ENCODE measurements at regions not wholly inside any gene's neighbourhood (a gene's known extent, or its start where the extent isn't known, plus 50 kb on each side); places are given as distances from the start of the nearest gene placed in this dataset.

GRCh38 chr1:200333329-200333728, 76.5 kb downstream of the ZNF281 start (continued):
- TF ChIP-seq PRDM4 (CRISPR knock-in tag; IDR thresholded peaks at IDR 0.05; ENCODE audit: borderline replicate concordance) (no peak), ZBTB25 (CRISPR knock-in tag; IDR thresholded peaks at IDR 0.05) (no peak), MTERF4 (CRISPR knock-in tag; IDR thresholded peaks at IDR 0.05) (no peak), SRSF1 (optimal IDR thresholded peaks at IDR 0.05; ENCODE audit: low read depth, low read length) (no peak), NONO (IDR thresholded peaks at IDR 0.05) (no peak), NONO (CRISPR knock-in tag; conservative IDR thresholded peaks at IDR 0.05) (no peak), ZNF382 (CRISPR knock-in tag; IDR thresholded peaks at IDR 0.05; ENCODE audit: borderline replicate concordance) (no peak), ZNF747 (CRISPR knock-in tag; IDR thresholded peaks at IDR 0.05; ENCODE audit: borderline replicate concordance) (no peak), ZNF33A (CRISPR knock-in tag; IDR thresholded peaks at IDR 0.05; ENCODE audit: borderline replicate concordance) (no peak), ZBTB2 (CRISPR knock-in tag; IDR thresholded peaks at IDR 0.05; ENCODE audit: low read depth) (no peak), RFX5 (IDR thresholded peaks at IDR 0.05; ENCODE audit: low read depth, low read length) (no peak), ZNF766 (CRISPR knock-in tag; IDR thresholded peaks at IDR 0.05; ENCODE audit: borderline replicate concordance) (no peak)

Measured in HepG2 (cell line).